ENCODE measurements at regions not wholly inside any gene's neighbourhood (a gene's known extent, or its start where the extent isn't known, plus 50 kb on each side); places are given as distances from the start of the nearest gene placed in this dataset.

DNA sequence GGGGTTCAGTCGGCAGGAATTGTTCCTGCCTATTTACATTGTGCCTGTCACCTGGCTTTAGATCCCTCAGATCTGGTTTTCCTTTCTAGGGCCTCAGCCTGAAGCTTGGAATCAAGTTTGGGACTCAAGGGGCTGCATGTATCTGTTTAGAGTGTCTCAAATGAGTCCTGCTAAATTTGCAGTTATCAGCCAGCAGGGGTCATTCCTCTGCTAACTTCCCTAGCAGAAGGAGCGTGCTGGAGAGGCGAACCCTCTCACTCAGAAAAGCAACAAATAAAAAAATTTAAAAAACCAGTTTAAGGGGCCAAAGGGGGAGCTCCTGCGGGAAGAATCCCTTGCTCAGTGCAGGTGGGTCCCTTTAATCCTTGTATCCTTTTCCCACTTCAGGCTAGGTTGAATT, 1220.2 kb downstream of the JRKL start:
- no peak overlapping the region for H3K4me3 ChIP-seq (ENCODE audit: low read depth, low read length)
- peak; percentile 23 for TF ChIP-seq CTCF (conservative IDR thresholded peaks at IDR 0.05; ENCODE audit: low read depth, low read length)
- no peak for DNase-seq (ENCODE audit: low read depth)

DNA sequence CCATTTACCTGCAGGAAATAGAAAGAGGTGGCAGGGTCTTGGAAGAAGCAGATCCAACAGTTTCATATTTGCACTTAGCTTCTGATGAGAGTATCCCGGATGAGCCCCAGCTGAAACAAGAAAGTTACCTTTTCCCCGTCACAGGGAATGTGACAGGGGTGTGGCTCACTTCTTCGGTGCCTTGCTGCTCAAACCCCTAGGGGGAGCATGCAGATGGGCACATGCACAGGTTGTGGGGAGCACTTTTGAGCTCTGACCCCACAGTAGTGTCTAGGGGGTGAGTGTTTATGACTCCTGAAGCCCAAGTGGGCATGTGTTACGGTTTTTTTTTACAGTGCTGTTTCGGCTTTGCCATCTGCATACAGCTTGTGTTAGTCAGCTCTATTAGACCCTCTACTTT, 1221.0 kb downstream of the JRKL start:
- DNase-seq (ENCODE audit: low read depth), result no peak
- no peak overlapping the region for H3K4me3 ChIP-seq (ENCODE audit: low read depth, low read length)

DNA sequence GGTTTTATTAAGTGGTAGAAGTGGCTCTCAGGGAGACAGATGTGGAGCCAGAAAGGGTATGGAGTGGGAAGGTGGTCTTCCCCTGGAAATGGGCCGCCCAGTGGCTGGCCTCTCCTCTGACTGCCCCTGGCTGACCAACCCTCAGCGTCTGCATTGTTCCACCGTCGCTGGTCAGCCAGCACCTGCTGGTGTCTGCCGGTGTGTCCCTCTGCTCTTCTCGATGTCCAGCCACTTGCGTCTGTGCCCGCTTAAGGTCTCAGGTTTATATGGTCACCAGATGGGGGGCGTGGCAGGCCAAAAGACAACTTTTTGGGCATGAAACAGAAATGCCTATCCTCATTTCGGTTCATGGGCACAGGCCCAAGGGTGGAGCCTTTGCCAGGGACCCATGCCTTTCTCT, 1221.5 kb downstream of the JRKL start:
- no peak for TF ChIP-seq CTCF (conservative IDR thresholded peaks at IDR 0.05; ENCODE audit: low read depth, low read length)
- DNase-seq (ENCODE audit: low read depth), result no peak
- no peak overlapping the region for H3K4me3 ChIP-seq (ENCODE audit: low read depth, low read length)

More for the DNA sequence above, 1221.0 kb downstream of the JRKL start:
- TF ChIP-seq CTCF (conservative IDR thresholded peaks at IDR 0.05; ENCODE audit: low read depth, low read length), result no peak

DNA sequence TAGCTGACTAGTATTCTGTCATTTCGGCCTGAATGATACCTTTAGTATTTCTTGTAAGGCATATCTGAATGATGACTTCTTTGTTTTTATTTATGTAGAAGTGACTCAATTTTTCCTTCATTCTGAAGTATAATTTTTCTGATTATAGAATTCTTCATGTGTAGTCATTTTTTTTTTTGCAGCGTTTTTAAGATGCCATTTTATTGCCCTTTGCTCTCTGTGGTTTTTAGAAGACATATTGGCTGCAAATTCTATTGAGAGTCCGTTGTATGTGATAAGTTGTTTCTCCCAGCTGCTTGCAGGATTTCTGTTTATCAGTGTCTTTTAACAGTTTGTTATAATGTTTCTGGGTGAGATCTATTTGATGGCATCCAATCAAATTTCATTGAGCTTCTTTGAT, 1224.8 kb downstream of the JRKL start:
- H3K4me3 ChIP-seq (ENCODE audit: low read depth, low read length), result no peak overlapping the region
- no peak for DNase-seq (ENCODE audit: low read depth)
- TF ChIP-seq CTCF (conservative IDR thresholded peaks at IDR 0.05; ENCODE audit: low read depth, low read length), result no peak

GRCh38 chr11:97615546-97615945, 1225.7 kb downstream of the JRKL start:
- no peak for TF ChIP-seq CTCF (conservative IDR thresholded peaks at IDR 0.05; ENCODE audit: low read depth, low read length)
- DNase-seq (ENCODE audit: low read depth), result no peak
- no peak overlapping the region for H3K4me3 ChIP-seq (ENCODE audit: low read depth, low read length)

DNA sequence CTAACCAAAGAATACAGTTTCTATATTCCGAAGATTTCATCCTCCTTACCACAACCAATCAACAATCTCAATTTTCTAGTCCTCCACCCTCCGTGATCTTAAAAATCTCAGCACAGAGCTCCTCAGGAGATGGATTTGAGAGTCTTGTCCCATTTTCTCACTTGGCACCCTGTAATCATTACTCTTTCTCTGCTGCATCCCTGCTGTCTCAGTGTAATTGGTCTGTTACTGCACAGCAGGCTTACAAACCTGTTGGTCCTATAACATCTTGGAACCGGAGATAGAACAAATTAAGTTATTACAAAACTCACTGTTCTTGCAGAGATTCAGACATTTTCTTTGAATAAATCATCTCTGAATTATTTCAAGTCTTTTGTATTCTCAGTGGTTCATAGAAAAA, 1227.2 kb downstream of the JRKL start:
- H3K4me3 ChIP-seq (ENCODE audit: low read depth, low read length), result no peak overlapping the region
- no peak for TF ChIP-seq CTCF (conservative IDR thresholded peaks at IDR 0.05; ENCODE audit: low read depth, low read length)
- DNase-seq (ENCODE audit: low read depth), result no peak

GRCh38 chr11:97620007-97620406, 1230.2 kb downstream of the JRKL start:
- no peak overlapping the region for H3K4me3 ChIP-seq (ENCODE audit: low read depth, low read length)
- DNase-seq (ENCODE audit: low read depth), result no peak
- no peak for TF ChIP-seq CTCF (conservative IDR thresholded peaks at IDR 0.05; ENCODE audit: low read depth, low read length)
